AG09319 (cell line): ENCODE measurements at regions not wholly inside any gene's neighbourhood (a gene's known extent, or its start where the extent isn't known, plus 50 kb on each side); places are given as distances from the start of the nearest gene placed in this dataset.

Source experiments
- DNase-seq: peaks from one replicate; pipeline ENCODE4 v3.0.0-alpha.2; 2010; ENCODE audit warnings: low read depth; ENCODE audit errors: extremely low read depth
- CTCF ChIP-seq: IDR thresholded peaks from 2 replicates; pipeline ENCODE4 v1.5.1; 2011; ENCODE audit warnings: low read depth, mild to moderate bottlenecking, inconsistent platforms, low read length, moderate library complexity

- no peak for TF ChIP-seq CTCF
- no peak for DNase-seq
Measured at GRCh38 chr4:17082186-17082585, 183.7 kb upstream of the LDB2 start.

GRCh38 chr4:17081179-17081578 is 182.7 kb upstream of the LDB2 start:
- no peak for DNase-seq
- TF ChIP-seq CTCF = no peak

GRCh38 chr4:17077105-17077504 is 178.7 kb upstream of the LDB2 start:
- no peak for TF ChIP-seq CTCF
- no peak for DNase-seq

- no peak for TF ChIP-seq CTCF
- no peak for DNase-seq
Measured at GRCh38 chr4:17072483-17072882, 174.0 kb upstream of the LDB2 start.

GRCh38 chr4:17068891-17069290 is 170.4 kb upstream of the LDB2 start:
- no peak for DNase-seq
- no peak for TF ChIP-seq CTCF

- DNase-seq = no peak
- TF ChIP-seq CTCF = no peak
Measured at GRCh38 chr4:17068392-17068791, 169.9 kb upstream of the LDB2 start.

- peak; percentile 69 for DNase-seq
- TF ChIP-seq CTCF = no peak
Measured at GRCh38 chr4:17066972-17067371, 168.5 kb upstream of the LDB2 start.

GRCh38 chr4:17066236-17066635 is 167.8 kb upstream of the LDB2 start:
- no peak for TF ChIP-seq CTCF
- DNase-seq = no peak
